GM12873 (cell line): ENCODE measurements at regions not wholly inside any gene's neighbourhood (a gene's known extent, or its start where the extent isn't known, plus 50 kb on each side); places are given as distances from the start of the nearest gene placed in this dataset.

Experiments
- TF ChIP-seq, protein P1 (sequence below): IDR thresholded peaks from 2 replicates; pipeline ENCODE4 v1.5.1; 2012; ENCODE audit warnings: low read depth, mild to moderate bottlenecking, moderate library complexity, low read length, control low read depth; ENCODE audit not compliant: insufficient read depth; ENCODE audit errors: missing control alignments

DNA sequence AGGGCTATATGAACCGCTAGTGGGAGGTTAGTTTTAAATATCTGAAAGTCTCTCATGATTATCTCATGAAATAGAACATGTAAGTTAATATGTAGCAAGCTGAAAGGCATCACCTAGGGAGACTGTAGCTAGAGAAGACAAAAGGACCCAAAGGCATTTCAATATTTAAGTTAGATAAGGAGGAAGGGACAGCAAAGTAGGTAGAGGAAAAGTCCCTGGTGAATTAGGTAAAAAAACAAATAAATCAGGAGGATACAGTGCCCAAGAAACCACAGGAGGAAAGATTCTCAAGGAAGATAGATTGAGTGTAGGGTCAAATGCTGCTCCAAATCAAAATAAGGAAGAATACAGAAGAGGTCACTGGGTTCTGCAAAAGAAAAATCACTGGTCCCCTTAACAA, 175.5 kb downstream of the GASK1B start:
- TF ChIP-seq, protein P1, sequence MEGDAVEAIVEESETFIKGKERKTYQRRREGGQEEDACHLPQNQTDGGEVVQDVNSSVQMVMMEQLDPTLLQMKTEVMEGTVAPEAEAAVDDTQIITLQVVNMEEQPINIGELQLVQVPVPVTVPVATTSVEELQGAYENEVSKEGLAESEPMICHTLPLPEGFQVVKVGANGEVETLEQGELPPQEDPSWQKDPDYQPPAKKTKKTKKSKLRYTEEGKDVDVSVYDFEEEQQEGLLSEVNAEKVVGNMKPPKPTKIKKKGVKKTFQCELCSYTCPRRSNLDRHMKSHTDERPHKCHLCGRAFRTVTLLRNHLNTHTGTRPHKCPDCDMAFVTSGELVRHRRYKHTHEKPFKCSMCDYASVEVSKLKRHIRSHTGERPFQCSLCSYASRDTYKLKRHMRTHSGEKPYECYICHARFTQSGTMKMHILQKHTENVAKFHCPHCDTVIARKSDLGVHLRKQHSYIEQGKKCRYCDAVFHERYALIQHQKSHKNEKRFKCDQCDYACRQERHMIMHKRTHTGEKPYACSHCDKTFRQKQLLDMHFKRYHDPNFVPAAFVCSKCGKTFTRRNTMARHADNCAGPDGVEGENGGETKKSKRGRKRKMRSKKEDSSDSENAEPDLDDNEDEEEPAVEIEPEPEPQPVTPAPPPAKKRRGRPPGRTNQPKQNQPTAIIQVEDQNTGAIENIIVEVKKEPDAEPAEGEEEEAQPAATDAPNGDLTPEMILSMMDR = no peak

DNA sequence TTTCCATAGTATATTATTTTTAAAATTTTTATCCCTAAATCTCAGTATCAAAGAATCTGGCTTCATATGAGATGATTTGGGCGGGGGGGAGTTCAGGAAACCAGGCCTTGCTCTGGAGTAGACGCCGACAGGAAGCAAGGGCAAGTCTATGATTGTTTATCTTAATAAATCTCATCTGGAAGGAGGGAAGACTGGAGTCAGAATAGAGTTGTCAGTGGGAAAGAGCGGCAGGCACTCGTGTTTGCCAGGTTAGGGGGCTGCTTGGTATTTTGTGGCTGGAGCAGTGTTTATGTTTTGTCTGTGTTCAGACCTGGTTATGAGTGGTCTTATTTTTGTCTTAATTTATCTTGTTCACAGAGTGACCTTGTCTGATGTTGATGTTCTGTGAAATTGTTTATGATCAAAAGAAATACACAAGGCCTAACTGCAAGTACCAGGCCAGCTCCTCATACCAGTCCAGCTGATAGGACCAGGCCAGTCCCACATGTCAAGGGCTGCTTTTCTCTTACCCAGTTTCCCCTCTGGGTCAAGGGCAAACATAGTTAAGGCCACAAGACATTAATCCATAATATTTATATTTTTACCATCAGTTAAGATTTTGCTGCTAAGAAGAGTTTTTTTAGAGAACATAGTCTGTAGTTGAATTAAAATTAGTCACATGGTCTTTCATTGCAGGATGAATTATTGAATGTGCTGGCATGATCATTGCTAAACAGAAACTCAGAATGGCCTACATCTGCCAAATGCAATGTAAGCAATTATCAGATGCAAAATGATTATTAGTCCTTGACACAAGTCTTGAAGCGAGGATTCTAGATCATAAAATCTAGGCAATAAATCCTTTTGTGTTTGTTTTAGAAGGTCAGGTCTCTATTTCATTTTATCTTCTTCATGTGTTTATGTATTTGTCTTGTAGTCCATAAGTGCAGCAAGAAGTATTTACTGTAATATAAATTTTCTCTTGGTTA, 176.5 kb downstream of the GASK1B start:
- TF ChIP-seq, protein P1 = no peak

DNA sequence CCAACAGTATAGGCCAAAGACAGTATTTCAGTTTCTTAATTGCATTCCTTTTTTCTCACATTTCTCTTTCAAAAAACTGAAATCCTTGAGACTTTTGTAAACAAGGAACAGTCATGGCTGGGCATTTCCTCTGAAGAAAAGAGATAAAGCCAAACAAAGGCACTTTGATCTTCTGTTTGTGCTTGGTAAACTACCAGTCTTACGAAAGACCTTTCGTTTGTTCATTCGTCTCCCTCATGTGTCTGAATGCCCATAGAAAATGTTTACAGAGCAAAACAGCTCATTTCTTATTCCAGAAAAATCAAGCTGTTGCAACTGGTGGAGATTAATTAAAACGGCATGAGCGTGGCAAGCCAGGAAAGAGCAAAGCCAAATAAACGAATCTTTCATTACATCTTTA, 178.0 kb downstream of the GASK1B start:
- TF ChIP-seq, protein P1 = no peak

DNA sequence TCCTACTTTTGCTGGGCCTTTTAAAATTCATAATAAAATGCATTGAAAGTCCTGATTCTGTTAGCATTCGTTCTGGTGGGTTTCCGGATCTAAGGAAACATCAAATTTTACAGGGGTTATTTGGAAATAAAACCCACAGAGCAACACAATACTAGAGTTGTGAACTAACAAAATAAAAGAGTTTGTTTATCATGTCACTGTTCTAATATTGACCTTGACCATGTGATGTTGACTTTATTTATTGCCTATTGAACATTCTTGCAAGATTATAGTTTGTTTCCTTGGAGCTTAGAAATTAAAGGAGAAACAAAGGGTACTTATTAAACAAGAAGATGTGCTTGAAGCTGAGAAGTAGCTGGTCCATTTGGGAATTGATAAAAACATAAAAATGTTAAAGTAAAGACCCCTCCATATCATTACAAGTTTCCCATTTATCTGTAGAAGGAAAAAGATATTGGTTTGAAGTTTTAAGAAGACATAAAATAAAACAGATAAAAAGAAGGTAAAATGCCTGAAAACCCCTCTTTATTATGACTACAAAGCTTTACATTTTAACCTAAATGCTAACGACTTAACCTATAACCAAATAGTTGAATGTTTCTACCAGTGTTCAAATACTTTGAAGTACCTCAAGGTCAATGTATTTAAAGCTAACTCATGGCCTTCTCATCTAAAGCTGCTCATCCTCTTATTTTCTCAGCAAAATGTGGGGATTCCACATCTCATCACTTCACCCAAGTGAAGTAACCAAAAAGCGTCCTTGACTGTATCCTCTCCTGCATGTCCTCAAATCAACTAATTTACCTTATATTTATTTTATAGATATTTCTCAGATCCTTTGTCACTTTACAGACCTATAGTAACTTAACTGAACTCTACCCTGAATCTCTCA, 179.6 kb downstream of the GASK1B start:
- TF ChIP-seq, protein P1 = no peak

DNA sequence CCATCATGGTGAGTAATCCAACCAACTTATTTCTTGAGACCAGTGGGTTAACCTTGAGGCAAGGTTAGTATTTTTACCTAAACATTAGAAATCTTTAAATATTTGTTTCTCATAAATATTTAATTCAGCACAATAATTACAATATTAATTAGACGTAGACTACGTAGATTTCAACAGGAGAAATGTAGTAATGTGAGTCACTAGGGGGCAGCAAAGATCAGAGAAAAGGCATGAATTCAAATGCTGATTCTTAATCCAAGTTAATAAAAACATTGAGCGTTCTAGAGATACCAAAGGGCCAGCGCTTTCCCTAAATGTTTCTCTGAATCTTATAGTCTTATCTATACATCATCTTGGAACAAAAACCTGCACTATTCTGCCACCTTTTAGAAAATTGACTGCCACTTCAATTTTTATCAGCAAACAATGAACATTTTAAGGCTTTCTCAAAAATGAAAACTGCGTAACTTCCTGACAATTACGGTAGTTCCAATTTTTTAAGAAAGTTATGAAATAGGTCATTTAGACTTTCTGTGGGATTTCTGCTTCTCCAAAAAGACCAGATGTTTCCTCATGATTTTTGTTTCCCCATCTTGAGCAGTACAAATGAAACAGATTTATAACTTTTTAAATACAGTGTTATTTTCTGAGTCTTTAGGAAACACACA, 180.7 kb downstream of the GASK1B start:
- TF ChIP-seq, protein P1 = peak; percentile 54

DNA sequence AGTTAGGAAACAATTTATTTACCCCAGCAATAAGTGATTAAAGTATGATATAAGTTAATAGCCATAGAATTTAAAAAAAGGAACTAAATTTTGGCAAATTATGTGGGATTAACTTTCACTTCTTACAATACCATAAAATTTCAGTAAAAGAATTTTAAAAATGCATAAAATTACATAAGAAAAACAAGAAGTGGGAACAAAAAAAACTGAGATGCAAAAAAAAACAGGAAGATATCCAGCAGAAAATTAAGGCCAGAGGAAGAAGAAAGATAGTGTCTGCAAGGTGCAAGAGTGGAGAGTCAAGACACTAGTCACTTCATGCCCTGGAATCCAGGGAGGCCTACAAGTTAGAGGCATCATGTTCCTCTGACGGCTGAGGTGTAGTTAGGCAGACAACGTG, 184.2 kb downstream of the GASK1B start:
- TF ChIP-seq, protein P1 = no peak
